ENCODE measurements at regions not wholly inside any gene's neighbourhood (a gene's known extent, or its start where the extent isn't known, plus 50 kb on each side); places are given as distances from the start of the nearest gene placed in this dataset.

- Mint-ChIP-seq H3K4me1 (peaks cover 0 to 4% of the 10 kb centered on the region in 2 experiments; a peak in 1 of 4 replicates), H3K27ac (no peak overlapping the region), H3K9me3 (peaks cover 3% of the 10 kb centered on the region in 2 experiments; a peak in 3 of 5 replicates), H3K4me3 (no peak overlapping the region), H3K36me3 (ENCODE audit: insufficient read depth in 1 of 3, low read depth in 3 of 3) (peaks cover 0 to 10% (median 0%) of the 10 kb centered on the region in 3 experiments; a peak in 2 of 7 replicates), H3K27me3 (ENCODE audit: low read depth) (no peaks in the 10 kb centered on the region)
- DNase-seq: no peak
- Histone ChIP-seq H2BK20ac (ENCODE audit: low read depth, low read length, poor library complexity, severe bottlenecking) (no peak overlapping the region), H2BK12ac (ENCODE audit: insufficient read length, low read depth, low read length) (no peak overlapping the region), H2BK5ac (ENCODE audit: insufficient read length, low read length) (no peak overlapping the region), H3K56ac (ENCODE audit: insufficient read length, low read depth, low read length) (no peak overlapping the region), H2BK15ac (ENCODE audit: low read depth, low read length) (no peak overlapping the region), H4K91ac (ENCODE audit: insufficient read length, low read depth, low read length) (no peak overlapping the region), H3K4ac (ENCODE audit: low read depth, low read length) (no peak overlapping the region), H4K20me1 (ENCODE audit: control insufficient read depth, insufficient read depth, insufficient read length) (no peaks in the 10 kb centered on the region), H3K27ac (ENCODE audit: insufficient read length, low read depth, low read length) (no peak overlapping the region), H3K4me1 (ENCODE audit: insufficient read depth, low read length) (no peaks in the 10 kb centered on the region), H3K79me1 (ENCODE audit: insufficient read depth, low read depth, low read length, poor library complexity, severe bottlenecking) (no peaks in the 10 kb centered on the region), H3K14ac (ENCODE audit: insufficient read depth, low read length) (no peak overlapping the region), H3T11ph (ENCODE audit: low read length) (no peak overlapping the region), H3K18ac (ENCODE audit: insufficient read length, low read depth, low read length) (no peak overlapping the region), H3K9ac (ENCODE audit: extremely low read depth, insufficient read length, low read length) (no peak overlapping the region), H3K4me2 (ENCODE audit: insufficient read depth, insufficient read length, low read length) (no peak overlapping the region), H3K23me2 (ENCODE audit: insufficient read length, low read depth, low read length, poor library complexity, severe bottlenecking) (no peaks in the 10 kb centered on the region), H2AFZ (ENCODE audit: low read length) (no peak overlapping the region), H3K79me2 (ENCODE audit: insufficient read depth, low read length) (no peaks in the 10 kb centered on the region), H3K23ac (ENCODE audit: insufficient read length, low read depth, low read length) (no peak overlapping the region), H4K5ac (ENCODE audit: insufficient read length, low read depth, low read length) (no peak overlapping the region), H2AK5ac (ENCODE audit: insufficient read length, low read length) (no peak overlapping the region), H3K9me3 (ENCODE audit: control insufficient read depth, low read depth, low read length) (no peaks in the 10 kb centered on the region), H4K8ac (replicated peaks; ENCODE audit: insufficient read length, low read depth, low read length) (no peak overlapping the region), H3K27me3 (ENCODE audit: insufficient read depth, low read length) (no peaks in the 10 kb centered on the region), H2BK120ac (ENCODE audit: low read depth, low read length, poor library complexity, severe bottlenecking) (no peak overlapping the region)
- no peak for TF ChIP-seq CTCF (conservative IDR thresholded peaks at IDR 0.05)
- no CpG with 5 or more reads among the region's 2 CpGs for WGBS (ENCODE audit: extremely low coverage, insufficient read length, low lambda C conversion rate)
These were observed 541.7 kb upstream of the MEX3C start for GRCh38 chr18:51739044-51739666.
